GM12892 (cell line): ENCODE measurements at regions not wholly inside any gene's neighbourhood (a gene's known extent, or its start where the extent isn't known, plus 50 kb on each side); places are given as distances from the start of the nearest gene placed in this dataset.
"Not testable (repeated sequence)": the region's sequence is repeated elsewhere in the genome, so short reads cannot be mapped to it uniquely, and the experiment has no call there.

Experiments
- DNase-seq: peaks from one replicate; pipeline ENCODE4 v3.0.0; 2011; ENCODE audit not compliant: insufficient read length
- FAIRE-seq: peaks from 2 replicates; lab custom pipeline; 2011; peaks lifted over from hg19 to GRCh38; lab: Jason Lieb, UNC
- POLR2A ChIP-seq: IDR thresholded peaks from 2 replicates; pipeline ENCODE4 v1.6.1; 2011; ENCODE audit warnings: low read depth, low read length, control low read depth
- POLR2AphosphoS5 ChIP-seq: IDR thresholded peaks from 2 replicates; pipeline ENCODE4 v1.6.1; 2011; ENCODE audit warnings: low read depth, low read length, control low read depth
- TAF1 ChIP-seq: IDR thresholded peaks from 2 replicates; pipeline ENCODE4 v1.6.1; 2011; ENCODE audit warnings: low read depth, mild to moderate bottlenecking, control low read depth, low read length, borderline replicate concordance

DNA sequence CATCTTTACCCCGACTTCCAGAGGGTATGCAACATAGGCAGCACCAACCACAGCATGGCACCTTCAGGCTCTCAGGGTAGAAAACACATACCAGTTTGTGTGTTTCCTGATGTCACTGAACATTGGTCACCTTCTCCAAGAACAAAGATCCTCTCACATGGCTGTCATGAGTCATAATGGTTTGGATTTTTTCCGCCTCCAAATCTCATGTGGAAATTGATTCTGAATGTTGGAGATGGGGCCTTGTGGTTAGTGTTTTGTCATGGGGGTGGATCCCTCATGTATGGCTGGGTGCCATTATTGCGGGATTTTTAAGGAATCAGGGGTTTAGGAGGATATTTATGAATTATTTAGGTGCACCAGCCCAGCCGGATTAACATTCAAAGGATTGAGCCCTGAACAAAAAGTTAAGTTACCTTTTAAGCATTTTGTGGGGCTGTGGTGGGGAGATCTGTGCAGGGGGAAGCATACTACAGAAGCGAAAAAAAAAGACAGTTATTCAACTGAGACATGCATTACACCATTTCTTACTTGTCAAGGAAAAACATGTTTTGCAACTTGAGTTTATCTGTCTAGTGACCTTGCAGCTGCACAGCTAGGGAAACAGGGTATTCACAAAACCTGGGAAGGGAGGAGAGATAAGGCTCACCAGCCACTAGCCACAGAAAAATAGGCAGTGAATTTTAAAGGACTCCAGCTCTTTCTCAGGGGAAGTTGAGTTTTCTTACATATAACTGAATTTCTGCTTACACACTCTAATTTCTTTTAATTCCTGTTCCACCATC, 774.1 kb upstream of the AUTS2 start:
- no peak for TF ChIP-seq TAF1
- TF ChIP-seq POLR2AphosphoS5 = no peak
- no peak for TF ChIP-seq POLR2A
- DNase-seq = no peak

DNA sequence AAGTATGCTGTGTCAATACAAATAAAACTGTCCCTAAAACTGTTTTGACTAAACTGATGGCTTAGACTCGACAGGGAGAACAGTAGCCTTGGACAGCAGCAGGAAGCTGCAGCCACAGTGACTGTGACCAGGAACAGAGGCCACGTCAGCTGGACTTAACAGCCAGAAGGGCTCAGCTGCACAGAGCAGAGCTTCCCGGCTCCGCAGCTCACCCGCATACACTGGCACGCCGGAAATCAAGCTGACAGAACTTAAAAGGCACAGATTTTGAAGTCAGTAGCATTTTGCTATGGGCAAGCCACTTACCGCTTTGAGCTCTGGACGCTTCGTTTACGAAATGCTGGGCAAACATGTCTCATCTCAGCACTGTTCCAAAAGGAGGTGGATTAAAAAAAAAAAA, 769.7 kb upstream of the AUTS2 start:
- no peak for FAIRE-seq
- no peak for DNase-seq
- TF ChIP-seq POLR2AphosphoS5 (no peak), POLR2A (no peak), TAF1 (no peak)

More for the DNA sequence above, 774.1 kb upstream of the AUTS2 start:
- no peak for FAIRE-seq

DNA sequence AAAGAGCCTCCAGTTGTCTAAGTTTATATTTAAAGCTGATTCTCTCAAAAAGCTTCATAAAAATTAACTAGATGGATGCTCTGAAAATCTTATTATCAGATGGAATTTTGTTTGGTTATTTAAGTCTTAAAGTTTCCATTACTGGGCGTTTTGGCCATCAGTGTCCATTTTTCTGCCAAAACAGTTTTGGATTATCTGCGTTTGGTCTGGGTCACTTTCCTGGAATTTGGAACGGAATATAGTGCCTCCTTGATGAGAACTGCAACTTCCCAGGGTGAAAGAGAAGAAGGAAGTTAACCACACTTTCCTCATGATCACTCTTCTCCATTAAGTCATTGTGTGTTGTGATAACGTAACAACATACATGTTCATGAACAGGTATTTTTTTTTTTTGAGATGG, 764.9 kb upstream of the AUTS2 start:
- FAIRE-seq (no peak), DNase-seq (no peak)
- TF ChIP-seq TAF1 (no peak), POLR2A (no peak), POLR2AphosphoS5 (no peak)

DNA sequence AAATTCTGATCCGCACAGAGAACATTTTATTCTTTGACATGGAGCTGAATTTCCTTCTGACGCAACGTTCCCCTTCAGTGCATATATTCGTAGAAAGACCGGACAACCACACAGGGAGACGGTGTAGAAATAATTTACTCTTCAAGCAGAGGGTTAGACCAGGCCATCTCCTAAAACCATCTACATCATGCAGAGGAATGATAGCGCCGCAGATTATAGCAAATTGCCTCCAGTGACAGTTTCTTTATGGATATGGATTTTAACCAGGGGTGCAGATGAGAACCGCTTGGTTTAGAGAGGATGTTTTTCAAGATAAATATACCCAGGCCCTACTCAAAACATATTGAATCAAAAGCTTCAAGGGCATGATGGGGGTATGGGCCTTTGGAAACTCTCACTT, 759.3 kb upstream of the AUTS2 start:
- DNase-seq = no peak
- no peak for FAIRE-seq
- TF ChIP-seq POLR2A (no peak), TAF1 (no peak), POLR2AphosphoS5 (no peak)

DNA sequence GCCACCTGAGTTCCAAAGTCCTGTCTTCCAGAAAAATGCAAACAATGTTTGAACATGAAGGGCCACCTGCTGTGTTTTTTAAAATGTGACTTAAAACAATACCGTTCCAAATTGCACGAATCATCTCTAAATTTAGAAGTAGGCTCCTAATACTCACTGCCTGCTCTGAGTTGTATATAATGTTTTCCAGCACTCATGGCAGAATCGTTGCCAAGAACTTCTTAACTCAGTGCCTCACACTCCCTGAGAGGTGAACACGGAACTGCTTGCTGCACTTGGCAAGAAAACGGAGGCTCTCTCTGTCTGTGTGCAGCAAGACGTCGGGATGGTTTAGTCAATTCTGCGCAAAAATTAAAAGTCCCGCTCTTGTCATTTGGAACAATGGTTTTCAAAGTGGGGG, 757.3 kb upstream of the AUTS2 start:
- no peak for DNase-seq
- TF ChIP-seq POLR2A (no peak), TAF1 (no peak), POLR2AphosphoS5 (no peak)
- FAIRE-seq = no peak

DNA sequence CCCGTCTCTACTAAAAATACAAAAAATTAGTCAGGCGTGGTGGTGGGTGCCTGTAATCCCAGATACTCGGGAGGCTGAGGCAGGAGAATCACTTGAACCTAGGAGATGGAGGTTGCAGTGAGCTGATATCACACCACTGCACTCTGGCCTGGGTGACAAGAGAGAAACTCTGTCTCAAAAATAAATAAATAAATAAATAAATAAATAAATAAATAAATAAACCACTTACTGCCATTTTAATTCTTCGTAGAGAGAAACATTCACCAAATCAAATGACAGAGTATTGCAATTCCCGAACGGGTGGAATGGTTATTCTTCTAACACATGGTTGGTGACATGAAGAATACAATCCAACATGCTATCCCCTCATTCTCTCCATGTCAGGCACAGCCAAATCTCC, 754.3 kb upstream of the AUTS2 start:
- not testable (repeated sequence) for FAIRE-seq, DNase-seq

DNA sequence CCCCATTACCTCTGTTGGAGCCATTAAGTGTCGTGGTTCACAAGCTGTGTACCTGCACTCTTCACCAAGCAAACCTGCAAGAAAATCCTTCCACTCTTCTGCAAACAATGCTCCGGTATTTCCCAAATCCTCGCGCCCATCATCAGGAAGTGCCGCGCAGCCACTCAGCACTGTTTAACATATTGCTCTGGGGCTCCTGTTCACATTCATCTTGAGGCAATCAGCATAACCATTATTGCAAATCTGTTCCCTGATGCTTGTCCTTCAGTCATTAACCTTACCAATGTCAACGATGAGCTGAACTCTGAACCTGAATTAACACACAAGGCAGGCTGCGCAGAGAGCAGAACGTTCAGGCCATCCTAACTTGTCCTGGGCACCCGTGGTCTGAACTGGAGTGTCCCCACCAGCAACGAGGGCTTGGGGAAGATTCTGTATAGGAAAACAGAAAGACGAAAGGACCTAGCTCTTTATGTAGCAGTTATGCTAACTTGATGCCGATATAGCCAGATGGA, 751.4 kb upstream of the AUTS2 start:
- TF ChIP-seq POLR2A (no peak), POLR2AphosphoS5 (no peak), TAF1 (no peak)
- DNase-seq = no peak
- FAIRE-seq = no peak

DNA sequence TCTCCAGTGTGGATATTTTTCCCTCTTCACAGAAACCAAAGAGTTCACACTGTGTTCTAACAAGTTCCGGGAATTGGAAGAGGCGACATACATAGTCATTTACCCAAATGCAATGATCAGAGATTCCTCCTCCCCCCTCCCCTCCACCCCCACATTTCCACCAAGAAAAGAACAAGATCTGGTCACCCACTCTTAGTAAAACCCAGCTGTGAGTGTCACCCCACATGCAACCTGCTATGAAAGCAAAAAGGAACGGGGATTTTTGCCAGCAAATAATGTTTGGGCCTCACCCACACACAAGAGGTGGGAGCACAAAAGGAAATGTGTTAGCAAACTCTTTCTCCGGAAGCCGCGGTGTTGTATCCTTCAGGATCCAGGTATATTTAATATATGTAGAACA, 745.0 kb upstream of the AUTS2 start:
- no peak for DNase-seq
- no peak for FAIRE-seq
- TF ChIP-seq TAF1 (no peak), POLR2A (no peak), POLR2AphosphoS5 (no peak)

DNA sequence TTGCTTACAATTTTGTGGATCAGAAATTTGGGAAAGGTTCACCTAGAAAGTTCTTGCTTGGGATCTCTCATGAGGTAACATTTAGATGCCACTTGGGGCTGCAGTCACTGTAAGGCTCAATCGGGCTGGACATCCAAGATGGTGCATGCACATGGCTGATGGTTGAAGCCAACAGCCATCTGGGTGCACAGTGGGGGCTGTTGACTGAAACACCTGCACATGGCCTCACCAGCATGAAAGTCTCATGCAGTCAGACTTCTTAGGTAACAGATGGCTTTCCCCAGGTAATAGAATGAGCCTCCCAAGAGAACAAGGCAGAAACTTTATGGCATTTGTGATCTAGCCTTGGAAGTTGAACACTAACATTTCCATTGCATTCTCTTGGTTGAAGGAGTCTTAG, 740.7 kb upstream of the AUTS2 start:
- no peak for DNase-seq
- TF ChIP-seq POLR2A (no peak), TAF1 (no peak), POLR2AphosphoS5 (no peak)
- FAIRE-seq = no peak

DNA sequence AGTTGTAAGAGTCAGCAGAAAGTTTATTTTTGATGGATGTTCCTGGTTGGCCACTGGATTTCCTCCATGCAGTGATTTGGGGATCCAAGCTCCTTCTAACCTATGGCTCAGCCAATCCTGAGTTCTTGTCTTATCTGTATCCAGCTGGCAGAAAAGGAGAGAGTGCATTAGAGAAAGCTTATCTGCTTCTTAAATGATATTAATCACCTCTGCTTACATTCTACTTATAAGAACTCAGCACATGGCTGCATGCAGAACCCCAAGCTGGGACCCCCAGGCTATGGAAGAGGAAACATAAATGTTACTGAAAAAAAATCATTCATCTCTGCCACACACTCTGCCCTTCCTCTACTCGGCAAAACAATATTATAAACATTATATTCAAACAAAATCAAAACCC, 739.8 kb upstream of the AUTS2 start:
- TF ChIP-seq POLR2A (no peak), POLR2AphosphoS5 (no peak)
- no peak for FAIRE-seq
- DNase-seq = no peak

DNA sequence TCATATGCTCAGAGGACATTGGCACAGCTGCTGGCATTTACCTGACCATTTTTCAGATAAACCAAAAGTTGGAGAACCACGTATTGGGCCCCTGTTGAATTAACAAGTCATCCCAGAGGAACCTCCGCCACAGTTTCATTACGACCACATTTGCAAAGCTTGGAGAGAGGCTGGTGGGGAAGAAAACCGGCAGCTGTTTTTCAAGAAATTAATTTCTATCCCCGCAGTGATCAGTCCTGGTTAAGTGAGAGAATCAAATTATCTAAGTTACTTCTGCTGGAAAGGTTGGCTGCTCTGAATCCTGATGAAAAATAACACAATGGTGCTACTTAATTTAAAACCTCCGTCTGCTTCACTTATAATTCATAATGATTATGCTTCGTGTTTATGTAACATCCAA, 737.1 kb upstream of the AUTS2 start:
- no peak for DNase-seq
- TF ChIP-seq TAF1 (no peak), POLR2AphosphoS5 (no peak), POLR2A (no peak)
- no peak for FAIRE-seq

DNA sequence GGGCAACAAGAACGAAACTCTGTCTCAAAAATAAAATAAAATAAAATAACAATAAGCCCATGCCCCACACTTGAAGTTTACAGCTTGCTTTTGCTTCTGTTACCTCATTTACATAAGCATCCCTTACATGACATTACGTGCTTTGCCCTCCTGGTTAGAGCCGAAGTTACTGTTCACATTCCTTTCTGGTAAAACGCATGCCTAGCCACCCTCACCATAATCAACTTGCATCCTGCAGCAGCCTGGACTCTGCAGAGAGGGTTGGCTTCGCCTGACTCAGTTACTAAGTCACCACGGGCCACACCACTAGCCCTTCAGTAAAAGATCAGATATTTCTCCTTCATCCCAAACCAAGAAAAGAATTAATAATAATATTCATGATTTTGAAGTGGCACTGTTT, 736.0 kb upstream of the AUTS2 start:
- FAIRE-seq = no peak
- TF ChIP-seq POLR2A (no peak), TAF1 (no peak)
- DNase-seq = no peak
